Testis (tissue), 2 donors: ENCODE measurements at regions not wholly inside any gene's neighbourhood (a gene's known extent, or its start where the extent isn't known, plus 50 kb on each side); places are given as distances from the start of the nearest gene placed in this dataset.

ENCODE experiments used
- CTCF ChIP-seq, 3 experiments: fragments of 450-650 bp in 2 of 3; fragments of 200-600 bp in 1 of 3; sonication (generic) in 1 of 3; IDR thresholded peaks; one replicate each; pipeline ENCODE4 v1.5.1; 2016 to 2019; ENCODE audit warnings: antibody characterized with exemption in 3 of 3, mild to moderate bottlenecking in 2 of 3, moderate library complexity in 1 of 3
- POLR2A ChIP-seq: fragments of 450-650 bp; IDR thresholded peaks from one replicate; pipeline ENCODE4 v1.6.1; 2017; ENCODE audit warnings: antibody characterized with exemption, mild to moderate bottlenecking, moderate library complexity

- TF ChIP-seq CTCF (IDR thresholded peaks at IDR 0.05) (no peak), POLR2A (no peak)
Measured at GRCh38 chr13:108084840-108085239, 130.5 kb downstream of the LIG4 start.
